ENCODE measurements at regions not wholly inside any gene's neighbourhood (a gene's known extent, or its start where the extent isn't known, plus 50 kb on each side); places are given as distances from the start of the nearest gene placed in this dataset.

- TF ChIP-seq CTCF (conservative IDR thresholded peaks at IDR 0.05 in 1 of 2, IDR thresholded peaks at IDR 0.05 in 1 of 2; ENCODE audit: low read depth in 1 of 2, low read length in 2 of 2): no peak
- no peak for TF ChIP-seq EZH2 (IDR thresholded peaks at IDR 0.05; ENCODE audit: low read length, missing control alignments)
These were observed 301.6 kb downstream of the FAM47B start for GRCh38 chrX:35244088-35244741.
